ENCODE measurements at regions not wholly inside any gene's neighbourhood (a gene's known extent, or its start where the extent isn't known, plus 50 kb on each side); places are given as distances from the start of the nearest gene placed in this dataset.

DNA sequence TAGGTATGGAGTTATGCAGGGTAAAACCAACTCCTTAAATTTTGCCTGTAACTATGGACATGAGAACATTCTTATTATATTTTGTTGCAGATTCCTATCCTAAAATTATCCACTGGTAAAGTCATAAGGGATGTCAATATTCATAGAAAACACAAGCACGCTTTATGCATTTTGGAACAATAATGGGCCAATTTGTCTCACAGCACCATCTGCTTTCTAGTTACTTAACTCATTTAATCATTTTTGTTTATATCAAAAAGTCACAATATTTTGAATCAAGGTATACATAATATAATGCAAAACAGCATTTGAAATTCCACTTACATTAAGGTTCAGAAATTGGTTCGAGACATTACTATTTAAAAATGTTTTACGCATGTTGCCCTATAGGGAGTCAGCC, 203.0 kb downstream of the GABRG1 start:
- TF ChIP-seq, protein P1, sequence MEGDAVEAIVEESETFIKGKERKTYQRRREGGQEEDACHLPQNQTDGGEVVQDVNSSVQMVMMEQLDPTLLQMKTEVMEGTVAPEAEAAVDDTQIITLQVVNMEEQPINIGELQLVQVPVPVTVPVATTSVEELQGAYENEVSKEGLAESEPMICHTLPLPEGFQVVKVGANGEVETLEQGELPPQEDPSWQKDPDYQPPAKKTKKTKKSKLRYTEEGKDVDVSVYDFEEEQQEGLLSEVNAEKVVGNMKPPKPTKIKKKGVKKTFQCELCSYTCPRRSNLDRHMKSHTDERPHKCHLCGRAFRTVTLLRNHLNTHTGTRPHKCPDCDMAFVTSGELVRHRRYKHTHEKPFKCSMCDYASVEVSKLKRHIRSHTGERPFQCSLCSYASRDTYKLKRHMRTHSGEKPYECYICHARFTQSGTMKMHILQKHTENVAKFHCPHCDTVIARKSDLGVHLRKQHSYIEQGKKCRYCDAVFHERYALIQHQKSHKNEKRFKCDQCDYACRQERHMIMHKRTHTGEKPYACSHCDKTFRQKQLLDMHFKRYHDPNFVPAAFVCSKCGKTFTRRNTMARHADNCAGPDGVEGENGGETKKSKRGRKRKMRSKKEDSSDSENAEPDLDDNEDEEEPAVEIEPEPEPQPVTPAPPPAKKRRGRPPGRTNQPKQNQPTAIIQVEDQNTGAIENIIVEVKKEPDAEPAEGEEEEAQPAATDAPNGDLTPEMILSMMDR (IDR thresholded peaks at IDR 0.05; ENCODE audit: insufficient read depth, low read length): no peak
- TF ChIP-seq POLR2AphosphoS5 (IDR thresholded peaks at IDR 0.05; ENCODE audit: low read depth) (no peak), SPI1 (IDR thresholded peaks at IDR 0.05; ENCODE audit: borderline replicate concordance, low read depth) (no peak), GABPA (IDR thresholded peaks at IDR 0.05; ENCODE audit: low read depth) (no peak)
- TF ChIP-seq, protein P2, sequence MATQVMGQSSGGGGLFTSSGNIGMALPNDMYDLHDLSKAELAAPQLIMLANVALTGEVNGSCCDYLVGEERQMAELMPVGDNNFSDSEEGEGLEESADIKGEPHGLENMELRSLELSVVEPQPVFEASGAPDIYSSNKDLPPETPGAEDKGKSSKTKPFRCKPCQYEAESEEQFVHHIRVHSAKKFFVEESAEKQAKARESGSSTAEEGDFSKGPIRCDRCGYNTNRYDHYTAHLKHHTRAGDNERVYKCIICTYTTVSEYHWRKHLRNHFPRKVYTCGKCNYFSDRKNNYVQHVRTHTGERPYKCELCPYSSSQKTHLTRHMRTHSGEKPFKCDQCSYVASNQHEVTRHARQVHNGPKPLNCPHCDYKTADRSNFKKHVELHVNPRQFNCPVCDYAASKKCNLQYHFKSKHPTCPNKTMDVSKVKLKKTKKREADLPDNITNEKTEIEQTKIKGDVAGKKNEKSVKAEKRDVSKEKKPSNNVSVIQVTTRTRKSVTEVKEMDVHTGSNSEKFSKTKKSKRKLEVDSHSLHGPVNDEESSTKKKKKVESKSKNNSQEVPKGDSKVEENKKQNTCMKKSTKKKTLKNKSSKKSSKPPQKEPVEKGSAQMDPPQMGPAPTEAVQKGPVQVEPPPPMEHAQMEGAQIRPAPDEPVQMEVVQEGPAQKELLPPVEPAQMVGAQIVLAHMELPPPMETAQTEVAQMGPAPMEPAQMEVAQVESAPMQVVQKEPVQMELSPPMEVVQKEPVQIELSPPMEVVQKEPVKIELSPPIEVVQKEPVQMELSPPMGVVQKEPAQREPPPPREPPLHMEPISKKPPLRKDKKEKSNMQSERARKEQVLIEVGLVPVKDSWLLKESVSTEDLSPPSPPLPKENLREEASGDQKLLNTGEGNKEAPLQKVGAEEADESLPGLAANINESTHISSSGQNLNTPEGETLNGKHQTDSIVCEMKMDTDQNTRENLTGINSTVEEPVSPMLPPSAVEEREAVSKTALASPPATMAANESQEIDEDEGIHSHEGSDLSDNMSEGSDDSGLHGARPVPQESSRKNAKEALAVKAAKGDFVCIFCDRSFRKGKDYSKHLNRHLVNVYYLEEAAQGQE (IDR thresholded peaks at IDR 0.05; ENCODE audit: insufficient replicate concordance, low read depth): no peak
